Breast epithelium (tissue), 4 donors: ENCODE measurements at regions not wholly inside any gene's neighbourhood (a gene's known extent, or its start where the extent isn't known, plus 50 kb on each side); places are given as distances from the start of the nearest gene placed in this dataset.

Experiments used
- DNase-seq, 2 donors: peaks; one replicate each; pipeline ENCODE4 v3.0.0-alpha.2; 2019; ENCODE audit warnings: low spot score in 2 of 2
- H3K27ac ChIP-seq, 2 donors: fragments of 200-600 bp; sonication (generic) in 1 of 2; one replicate each; pipeline ENCODE4 v1.5.1; 2016 to 2019; ENCODE audit warnings: mild to moderate bottlenecking in 1 of 2
- H3K27me3 ChIP-seq, 2 donors: fragments of 200-600 bp; sonication (generic) in 1 of 2; one replicate each; pipeline versions ENCODE4 v1.5.1 to v1.6.0; 2017 to 2019; ENCODE audit warnings: control low read depth in 1 of 2, mild to moderate bottlenecking in 1 of 2
- H3K36me3 ChIP-seq: fragments of 200-600 bp; one replicate; pipeline ENCODE4 v1.5.1; 2019
- H3K4me1 ChIP-seq, 2 donors: fragments of 200-600 bp; sonication (generic); one replicate each; pipeline ENCODE4 v1.5.1; 2016 to 2019; ENCODE audit warnings: control low read depth in 1 of 2
- H3K4me3 ChIP-seq, 3 donors: fragments of 200-600 bp; sonication (generic); 1 replicate in 2 of 3; 2 replicates in 1 of 3; pipeline ENCODE4 v1.5.1; 2016 to 2019; ENCODE audit warnings: mild to moderate bottlenecking in 3 of 3, moderate library complexity in 2 of 3
- H3K9me3 ChIP-seq, 2 donors: fragments of 200-600 bp; sonication (generic) in 1 of 2; one replicate each; pipeline ENCODE4 v1.5.1; 2016 to 2019; ENCODE audit warnings: control low read depth in 1 of 2
- CTCF ChIP-seq, 3 donors: fragments of 450-650 bp; IDR thresholded peaks; one replicate each; pipeline ENCODE4 v1.5.1; 2016 to 2017; ENCODE audit warnings: antibody characterized with exemption in 3 of 3, mild to moderate bottlenecking in 3 of 3, moderate library complexity in 3 of 3
- POLR2A ChIP-seq: fragments of 450-650 bp; IDR thresholded peaks from one replicate; pipeline ENCODE4 v1.6.1; 2016; ENCODE audit warnings: antibody characterized with exemption, mild to moderate bottlenecking, moderate library complexity
- POLR2AphosphoS5 ChIP-seq, 3 donors: sonication (generic); formaldehyde crosslinking; IDR thresholded peaks; one replicate each; pipeline ENCODE4 v1.6.1; 2017; ENCODE audit warnings: antibody characterized with exemption in 3 of 3
- intact Hi-C: fragments of 100-400 bp; cut with DNase I; formaldehyde crosslinking; loops from one replicate; pipeline ENCODE4 v1.15.1; 2023; ENCODE audit warnings: low total_unique reads

GRCh38 chr13:34638897-34639296, 303.2 kb upstream of the NBEA start:
- DNase-seq, result no peak
- intact Hi-C loops, result no loop called here
- Histone ChIP-seq H3K27me3 (no peaks in the 10 kb centered on the region), H3K9me3 (no peaks in the 10 kb centered on the region), H3K4me1 (no peaks in the 10 kb centered on the region), H3K36me3 (no peaks in the 10 kb centered on the region), H3K4me3 (no peak overlapping the region), H3K27ac (no peak overlapping the region)
- TF ChIP-seq CTCF (IDR thresholded peaks at IDR 0.05) (no peak), POLR2A (no peak)

- Histone ChIP-seq H3K9me3 (no peaks in the 10 kb centered on the region), H3K4me3 (no peak overlapping the region), H3K27ac (no peak overlapping the region), H3K27me3 (no peaks in the 10 kb centered on the region), H3K36me3 (no peaks in the 10 kb centered on the region), H3K4me1 (no peaks in the 10 kb centered on the region)
- no peak for DNase-seq
- TF ChIP-seq POLR2AphosphoS5 (IDR thresholded peaks at IDR 0.05), result no peak
- TF ChIP-seq CTCF (IDR thresholded peaks at IDR 0.05), result no peak
- no peak for TF ChIP-seq POLR2A
- intact Hi-C loops, result no loop called here
Measured at GRCh38 chr13:34640179-34640992, 301.7 kb upstream of the NBEA start.

GRCh38 chr13:34640993-34641330, 301.1 kb upstream of the NBEA start:
- Histone ChIP-seq H3K9me3 (no peaks in the 10 kb centered on the region), H3K27me3 (no peaks in the 10 kb centered on the region), H3K27ac (no peak overlapping the region), H3K4me1 (no peaks in the 10 kb centered on the region), H3K36me3 (no peaks in the 10 kb centered on the region), H3K4me3 (no peak overlapping the region)
- DNase-seq, result no peak
- no peak for TF ChIP-seq CTCF (IDR thresholded peaks at IDR 0.05)
- no peak for TF ChIP-seq POLR2AphosphoS5 (IDR thresholded peaks at IDR 0.05)
- TF ChIP-seq POLR2A, result no peak
- intact Hi-C loops, result no loop called here

GRCh38 chr13:34647379-34648150, 294.5 kb upstream of the NBEA start:
- intact Hi-C loops, result no loop called here

More at GRCh38 chr13:34647379-34648150, 294.5 kb upstream of the NBEA start:
- Histone ChIP-seq H3K9me3 (no peaks in the 10 kb centered on the region), H3K4me1 (no peaks in the 10 kb centered on the region), H3K36me3 (no peaks in the 10 kb centered on the region), H3K27me3 (no peaks in the 10 kb centered on the region), H3K27ac (no peak overlapping the region), H3K4me3 (no peak overlapping the region)
- TF ChIP-seq POLR2AphosphoS5 (IDR thresholded peaks at IDR 0.05), result no peak
- no peak for TF ChIP-seq CTCF (IDR thresholded peaks at IDR 0.05)
- TF ChIP-seq POLR2A, result no peak
- DNase-seq, result no peak
